MM.1S (cell line): ENCODE measurements at regions not wholly inside any gene's neighbourhood (a gene's known extent, or its start where the extent isn't known, plus 50 kb on each side); places are given as distances from the start of the nearest gene placed in this dataset.

Experiments
- DNase-seq: peaks from one replicate; pipeline ENCODE4 v3.0.0-alpha.2; 2015
- H2AFZ ChIP-seq: fragments of 300-600 bp; sonication (generic); 2 replicates; pipeline ENCODE4 v1.6.0; 2016; ENCODE audit warnings: antibody characterized with exemption, low read length
- H3F3A ChIP-seq: fragments of 300-600 bp; sonication (generic); 2 replicates; pipeline ENCODE4 v1.6.1; 2016; ENCODE audit warnings: mild to moderate bottlenecking, antibody characterized with exemption, low read length, moderate library complexity, mixed read lengths; ENCODE audit not compliant: insufficient read depth
- H3K27ac ChIP-seq: fragments of 300-600 bp; sonication (generic); 2 replicates; pipeline ENCODE4 v1.5.1; 2016; ENCODE audit warnings: mild to moderate bottlenecking, low read length
- H3K27me3 ChIP-seq: fragments of 300-600 bp; sonication (generic); replicated peaks from 2 replicates; pipeline ENCODE4 v1.6.0; 2016; ENCODE audit warnings: low read length; ENCODE audit not compliant: insufficient read depth
- H3K36me3 ChIP-seq: fragments of 300-600 bp; sonication (generic); replicated peaks from 2 replicates; pipeline ENCODE4 v1.6.1; 2016; ENCODE audit warnings: mild to moderate bottlenecking, low read length, mixed read lengths; ENCODE audit not compliant: insufficient read depth
- H3K4me1 ChIP-seq: fragments of 300-600 bp; sonication (generic); 2 replicates; pipeline ENCODE4 v1.6.1; 2016; ENCODE audit warnings: low read length, mixed read lengths
- H3K4me2 ChIP-seq: fragments of 300-600 bp; sonication (generic); 2 replicates; pipeline ENCODE4 v1.6.0; 2016; ENCODE audit warnings: low read depth, low read length
- H3K4me3 ChIP-seq: fragments of 300-600 bp; sonication (generic); 2 replicates; pipeline ENCODE4 v1.5.1; 2016; ENCODE audit warnings: low read length, mixed read lengths
- H3K79me2 ChIP-seq: fragments of 300-600 bp; sonication (generic); 2 replicates; pipeline ENCODE4 v1.6.1; 2016; ENCODE audit warnings: mixed run types, low read length, mixed read lengths
- H3K9ac ChIP-seq: fragments of 300-600 bp; sonication (generic); 2 replicates; pipeline ENCODE4 v1.6.1; 2016; ENCODE audit warnings: low read length, mixed read lengths
- H3K9me2 ChIP-seq: fragments of 300-600 bp; sonication (generic); replicated peaks from 2 replicates; pipeline ENCODE4 v1.6.1; 2016; ENCODE audit warnings: mild to moderate bottlenecking, low read length, mixed read lengths; ENCODE audit not compliant: insufficient read depth
- H3K9me3 ChIP-seq: fragments of 300-600 bp; sonication (generic); replicated peaks from 2 replicates; pipeline ENCODE4 v1.6.1; 2016; ENCODE audit warnings: mild to moderate bottlenecking, low read length, mixed read lengths; ENCODE audit not compliant: insufficient read depth
- H4K20me1 ChIP-seq: fragments of 300-600 bp; sonication (generic); 2 replicates; pipeline ENCODE4 v1.6.1; 2016; ENCODE audit warnings: mild to moderate bottlenecking, low read length, moderate library complexity, mixed read lengths; ENCODE audit not compliant: insufficient read depth
- CTCF ChIP-seq: fragments of 300-600 bp; sonication (generic); IDR thresholded peaks from 2 replicates; pipeline ENCODE4 v1.5.1; 2016; ENCODE audit warnings: antibody characterized with exemption, low read length, mixed read lengths
- EZH2 ChIP-seq: fragments of 300-600 bp; sonication (generic); optimal IDR thresholded peaks from 2 replicates; pipeline ENCODE3; 2017; ENCODE audit warnings: low read depth, mild to moderate bottlenecking, antibody characterized with exemption, low read length, mixed read lengths
- EZH2phosphoT487 ChIP-seq: fragments of 300-600 bp; sonication (generic); IDR thresholded peaks from 2 replicates; pipeline ENCODE4 v1.6.1; 2018; ENCODE audit warnings: antibody characterized with exemption, low read length

- no peaks in the 10 kb centered on the region for H3K36me3 ChIP-seq
- H4K20me1 ChIP-seq = no peaks in the 10 kb centered on the region
- H2AFZ ChIP-seq = no peak overlapping the region
- no peaks in the 10 kb centered on the region for H3K79me2 ChIP-seq
- no peaks in the 10 kb centered on the region for H3K4me1 ChIP-seq
- no peak overlapping the region for H3K4me2 ChIP-seq
- TF ChIP-seq CTCF (no peak), EZH2 (no peak), EZH2phosphoT487 (no peak)
- H3K9me2 ChIP-seq = no peaks in the 10 kb centered on the region
- H3F3A ChIP-seq = no peaks in the 10 kb centered on the region
- no peak overlapping the region for H3K4me3 ChIP-seq
- no peak for DNase-seq
- no peak overlapping the region for H3K27ac ChIP-seq
- H3K9me3 ChIP-seq = no peaks in the 10 kb centered on the region
- no peaks in the 10 kb centered on the region for H3K27me3 ChIP-seq
- H3K9ac ChIP-seq = no peak overlapping the region
These were observed 349.3 kb upstream of the RGMA start for GRCh38 chr15:93438310-93438709.

- no peak for TF ChIP-seq EZH2
- TF ChIP-seq CTCF = no peak
- no peak for TF ChIP-seq EZH2phosphoT487
- no peaks in the 10 kb centered on the region for H3K27me3 ChIP-seq
- H3K9me2 ChIP-seq = no peaks in the 10 kb centered on the region
- no peaks in the 10 kb centered on the region for H3K4me1 ChIP-seq
- H3K36me3 ChIP-seq = no peaks in the 10 kb centered on the region
- DNase-seq = no peak
- H3F3A ChIP-seq = no peaks in the 10 kb centered on the region
- H3K9ac ChIP-seq = no peak overlapping the region
- H3K27ac ChIP-seq = no peak overlapping the region
- no peak overlapping the region for H2AFZ ChIP-seq
- H3K4me2 ChIP-seq = no peak overlapping the region
- no peak overlapping the region for H3K4me3 ChIP-seq
- no peaks in the 10 kb centered on the region for H3K9me3 ChIP-seq
- no peaks in the 10 kb centered on the region for H4K20me1 ChIP-seq
- H3K79me2 ChIP-seq = no peaks in the 10 kb centered on the region
These were observed 343.5 kb upstream of the RGMA start for GRCh38 chr15:93432474-93432873.

GRCh38 chr15:93428807-93429351, 339.9 kb upstream of the RGMA start:
- Histone ChIP-seq H3K4me2 (no peak overlapping the region), H3K9me3 (no peaks in the 10 kb centered on the region), H3K4me1 (no peaks in the 10 kb centered on the region)

More at GRCh38 chr15:93428807-93429351, 339.9 kb upstream of the RGMA start:
- Histone ChIP-seq H3K9me2 (no peaks in the 10 kb centered on the region), H3K27ac (no peak overlapping the region), H3K4me3 (no peak overlapping the region), H3K36me3 (no peaks in the 10 kb centered on the region), H2AFZ (no peak overlapping the region), H3K79me2 (no peaks in the 10 kb centered on the region), H3F3A (no peaks in the 10 kb centered on the region), H3K27me3 (no peaks in the 10 kb centered on the region), H4K20me1 (no peaks in the 10 kb centered on the region), H3K9ac (no peak overlapping the region)
- no peak for DNase-seq
- no peak for TF ChIP-seq EZH2phosphoT487
- TF ChIP-seq EZH2 = no peak
- TF ChIP-seq CTCF = no peak
